Panc1 (cell line): ENCODE measurements at regions not wholly inside any gene's neighbourhood (a gene's known extent, or its start where the extent isn't known, plus 50 kb on each side); places are given as distances from the start of the nearest gene placed in this dataset.

Source experiments
- ATAC-seq: fragments of 200-7000 bp; cut with Tn5 transposase; 2 replicates; pipeline ENCODE4 v1.9.1; 2020; ENCODE audit warnings: mild to moderate bottlenecking, moderate library complexity
- BruUV-seq: library from RNA; stranded (reverse); fragments of 400-500 nt; replicated peaks from 2 replicates; lab custom pipeline; 2021; lab: Mats Ljungman, UMichigan
- CTCF ChIA-PET: fragments of 300-600 bp; sonication (Branson Sonifier 250); formaldehyde crosslinking; loops from one replicate; lab custom pipeline; 2022; ENCODE audit warnings: antibody characterized with exemption; lab: Charles Lee
- POLR2A ChIA-PET: fragments of 300-600 bp; sonication (Branson Sonifier 250); formaldehyde crosslinking; loops from one replicate; lab custom pipeline; 2022; ENCODE audit warnings: antibody characterized with exemption; lab: Charles Lee
- DNase-seq: peaks from one replicate; pipeline ENCODE4 v3.0.0-alpha.2; 2010; ENCODE audit warnings: low read depth, low spot score
- H3K27ac ChIP-seq: 2 replicates; pipeline ENCODE4 v1.5.1; 2011; ENCODE audit warnings: mild to moderate bottlenecking, low read length, inconsistent platforms
- H3K27me3 ChIP-seq: fragments of 200-500 bp; sonication (Bioruptor generic); 2 replicates; pipeline ENCODE4 v1.6.0; 2014; ENCODE audit warnings: low read length, inconsistent platforms; ENCODE audit not compliant: control insufficient read depth, insufficient read depth
- H3K36me3 ChIP-seq: fragments of 200-500 bp; sonication (Bioruptor generic); 2 replicates; pipeline ENCODE4 v1.5.1; 2014; ENCODE audit warnings: inconsistent platforms, mild to moderate bottlenecking, low read length, moderate library complexity; ENCODE audit not compliant: control insufficient read depth, insufficient read depth
- H3K4me1 ChIP-seq: 2 replicates; pipeline ENCODE4 v1.5.1; 2011; ENCODE audit warnings: inconsistent platforms, mild to moderate bottlenecking, low read length, moderate library complexity; ENCODE audit not compliant: control insufficient read depth, insufficient read depth
- H3K4me3 ChIP-seq, 2 experiments: 2 replicates each; pipeline ENCODE4 v1.5.1; 2011 to 2012; ENCODE audit warnings: low read depth in 2 of 2, low read length in 2 of 2, mild to moderate bottlenecking in 2 of 2, inconsistent platforms in 1 of 2, moderate library complexity in 1 of 2
- H3K9me3 ChIP-seq: fragments of 200-500 bp; sonication (Bioruptor generic); 2 replicates; pipeline ENCODE4 v1.5.1; 2014; ENCODE audit warnings: low read depth, mild to moderate bottlenecking, inconsistent platforms, low read length, moderate library complexity; ENCODE audit not compliant: control insufficient read depth, insufficient read depth
- POLR2AphosphoS5 ChIP-seq: IDR thresholded peaks from 2 replicates; pipeline ENCODE4 v1.6.1; 2012; ENCODE audit warnings: mild to moderate bottlenecking, low read depth, low read length, moderate library complexity
- REST ChIP-seq, 2 experiments: IDR thresholded peaks; 2 replicates each; pipeline ENCODE4 v1.6.1; 2011 to 2012; ENCODE audit warnings: low read depth in 2 of 2, control low read depth in 1 of 2, low read length in 1 of 2, mild to moderate bottlenecking in 1 of 2, moderate library complexity in 1 of 2; ENCODE audit not compliant: insufficient read depth in 1 of 2
- SIN3A ChIP-seq: IDR thresholded peaks from 2 replicates; pipeline ENCODE4 v1.6.1; 2012; ENCODE audit warnings: low read depth, mild to moderate bottlenecking, low read length, moderate library complexity, borderline replicate concordance; ENCODE audit not compliant: insufficient read depth
- TCF7L2 ChIP-seq: IDR thresholded peaks from 2 replicates; pipeline ENCODE4 v1.6.1; 2011; ENCODE audit warnings: mild to moderate bottlenecking, low read depth, low read length, inconsistent platforms
- in situ Hi-C: cut with HindIII; loops from 2 replicates; pipeline ENCODE4 v1.10.0; 2016; ENCODE audit warnings: low sequenced_read_pairs, low pct_unique_long_range_greater_than_20kb
- intact Hi-C: fragments of 100-400 bp; cut with micrococcal nuclease; formaldehyde crosslinking; loops from one replicate; pipeline ENCODE4 v1.10.0; 2022; ENCODE audit not compliant: unreplicated experiment
- TF ChIP-seq, protein P1 (sequence below): fragments of 450-650 bp; IDR thresholded peaks from 2 replicates; pipeline ENCODE4 v1.5.1; 2017; ENCODE audit warnings: mild to moderate bottlenecking

- DNase-seq (no peak), ATAC-seq (no peak)
- H3K4me1 ChIP-seq, result peaks cover 6% of the 10 kb centered on the region; the same call in 1 of the 2 replicates
- intact Hi-C loops (no loop called here), in situ Hi-C loops (no loop called here)
- no peak overlapping the region for H3K4me3 ChIP-seq
- BruUV-seq, result no TSS peak
- H3K9me3 ChIP-seq, result no peaks in the 10 kb centered on the region; the same call in 1 of the 2 replicates
- no peaks in the 10 kb centered on the region for H3K36me3 ChIP-seq
- H3K27ac ChIP-seq, result no peak overlapping the region
- no peak for TF ChIP-seq REST (IDR thresholded peaks at IDR 0.05; ENCODE audit: insufficient read depth in 1 of 2, low read depth in 2 of 2, low read length in 1 of 2)
- no peak for TF ChIP-seq POLR2AphosphoS5
- no peak for TF ChIP-seq TCF7L2
- TF ChIP-seq SIN3A, result no peak
- TF ChIP-seq, protein P1, sequence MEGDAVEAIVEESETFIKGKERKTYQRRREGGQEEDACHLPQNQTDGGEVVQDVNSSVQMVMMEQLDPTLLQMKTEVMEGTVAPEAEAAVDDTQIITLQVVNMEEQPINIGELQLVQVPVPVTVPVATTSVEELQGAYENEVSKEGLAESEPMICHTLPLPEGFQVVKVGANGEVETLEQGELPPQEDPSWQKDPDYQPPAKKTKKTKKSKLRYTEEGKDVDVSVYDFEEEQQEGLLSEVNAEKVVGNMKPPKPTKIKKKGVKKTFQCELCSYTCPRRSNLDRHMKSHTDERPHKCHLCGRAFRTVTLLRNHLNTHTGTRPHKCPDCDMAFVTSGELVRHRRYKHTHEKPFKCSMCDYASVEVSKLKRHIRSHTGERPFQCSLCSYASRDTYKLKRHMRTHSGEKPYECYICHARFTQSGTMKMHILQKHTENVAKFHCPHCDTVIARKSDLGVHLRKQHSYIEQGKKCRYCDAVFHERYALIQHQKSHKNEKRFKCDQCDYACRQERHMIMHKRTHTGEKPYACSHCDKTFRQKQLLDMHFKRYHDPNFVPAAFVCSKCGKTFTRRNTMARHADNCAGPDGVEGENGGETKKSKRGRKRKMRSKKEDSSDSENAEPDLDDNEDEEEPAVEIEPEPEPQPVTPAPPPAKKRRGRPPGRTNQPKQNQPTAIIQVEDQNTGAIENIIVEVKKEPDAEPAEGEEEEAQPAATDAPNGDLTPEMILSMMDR, result no peak
- ChIA-PET POLR2A (no interaction called here), CTCF (no interaction called here)
- peaks cover 10% of the 10 kb centered on the region for H3K27me3 ChIP-seq
Measured at GRCh38 chr10:78542521-78542920, 508.9 kb downstream of the RPS24 start.

- BruUV-seq, result no TSS peak
- DNase-seq (no peak), ATAC-seq (no peak)
- no peaks in the 10 kb centered on the region; the same call in 1 of the 2 replicates for H3K9me3 ChIP-seq
- in situ Hi-C loops (no loop called here), intact Hi-C loops (no loop called here)
- CTCF ChIA-PET, result no interaction called here
- H3K27ac ChIP-seq, result no peak overlapping the region
- peaks cover 15% of the 10 kb centered on the region for H3K27me3 ChIP-seq
- H3K36me3 ChIP-seq, result no peaks in the 10 kb centered on the region
- H3K4me1 ChIP-seq, result peaks cover 6% of the 10 kb centered on the region; the same call in 1 of the 2 replicates
- POLR2A ChIA-PET, result no interaction called here
- TF ChIP-seq, protein P1, result no peak
- TF ChIP-seq SIN3A, result no peak
- no peak for TF ChIP-seq REST (IDR thresholded peaks at IDR 0.05; ENCODE audit: insufficient read depth in 1 of 2, low read depth in 2 of 2, low read length in 1 of 2)
- no peak for TF ChIP-seq TCF7L2
- no peak for TF ChIP-seq POLR2AphosphoS5
- no peak overlapping the region for H3K4me3 ChIP-seq
Measured at GRCh38 chr10:78543031-78543748, 509.5 kb downstream of the RPS24 start.
